GM19328 (cell line): ENCODE measurements at regions not wholly inside any gene's neighbourhood (a gene's known extent, or its start where the extent isn't known, plus 50 kb on each side); places are given as distances from the start of the nearest gene placed in this dataset.
"Not testable (repeated sequence)": the region's sequence is repeated elsewhere in the genome, so short reads cannot be mapped to it uniquely, and the experiment has no call there.

Source experiments
- ATAC-seq: cut with Tn5 transposase; IDR thresholded peaks from one replicate; pipeline ENCODE4 v1.9.1; 2021; ENCODE audit warnings: mild to moderate bottlenecking, moderate library complexity; ENCODE audit not compliant: unreplicated experiment

DNA sequence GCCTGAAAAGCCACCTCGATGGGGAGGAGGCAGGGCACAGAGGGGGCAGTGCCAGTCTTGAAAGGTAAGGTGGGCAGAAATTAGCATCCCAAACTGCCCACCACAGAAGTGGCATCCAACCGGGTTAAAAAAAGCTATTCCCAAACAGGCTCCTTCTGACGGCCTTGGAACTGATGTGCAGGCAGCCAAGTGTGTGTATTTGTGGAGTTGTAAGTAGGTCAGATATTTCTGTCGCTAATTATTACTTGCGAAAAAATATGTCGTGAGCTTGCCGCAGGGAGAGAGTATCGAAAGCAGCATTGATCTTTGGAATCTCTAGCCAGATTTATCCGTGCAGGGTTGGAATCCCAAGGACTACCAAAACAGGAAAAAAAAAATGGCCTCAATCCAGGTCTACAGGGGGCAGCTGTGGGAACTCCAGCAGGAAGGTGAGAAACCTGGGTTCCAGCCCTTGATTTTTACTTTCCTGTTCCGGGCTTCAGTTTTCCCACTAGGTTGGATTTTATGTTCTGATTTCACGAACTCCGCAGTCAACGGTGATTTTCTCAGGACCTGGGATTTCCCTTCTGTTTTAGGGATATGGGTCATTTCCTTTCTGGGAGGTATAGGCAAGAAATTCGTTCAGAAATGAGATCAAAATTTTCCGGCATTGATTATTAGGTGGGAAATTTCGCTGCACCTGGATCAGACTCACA, 200.8 kb downstream of the RGS3 start:
- ATAC-seq: no peak

- no peak for ATAC-seq
These were observed 201.5 kb downstream of the RGS3 start for GRCh38 chr9:113665064-113665463.

DNA sequence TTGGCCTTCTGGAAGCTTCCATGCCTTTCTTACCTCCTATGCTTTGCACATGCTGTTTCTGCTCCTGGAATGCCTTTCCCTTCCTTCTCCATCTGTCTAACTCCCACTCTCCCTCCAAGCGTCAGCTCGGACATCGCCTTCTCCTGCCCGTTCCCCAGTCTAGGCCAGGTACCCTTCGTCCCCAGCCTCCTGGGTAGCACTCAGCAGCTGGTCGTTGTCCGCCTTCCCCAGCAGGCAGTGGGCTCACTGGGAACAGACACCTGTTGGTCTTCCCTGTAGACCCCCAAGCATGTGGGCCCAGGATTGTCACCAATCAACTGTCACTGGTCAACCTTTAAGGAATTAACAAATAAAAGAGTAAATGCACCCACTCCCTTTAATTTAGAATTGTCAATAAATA, 202.2 kb downstream of the RGS3 start:
- no peak for ATAC-seq

GRCh38 chr9:113668061-113668460, 204.5 kb downstream of the RGS3 start:
- no peak for ATAC-seq

GRCh38 chr9:113669522-113670115, 206.1 kb downstream of the RGS3 start:
- no peak for ATAC-seq

- ATAC-seq: no peak
These were observed 202.4 kb upstream of the ZNF618 start for GRCh38 chr9:113673726-113674125.

DNA sequence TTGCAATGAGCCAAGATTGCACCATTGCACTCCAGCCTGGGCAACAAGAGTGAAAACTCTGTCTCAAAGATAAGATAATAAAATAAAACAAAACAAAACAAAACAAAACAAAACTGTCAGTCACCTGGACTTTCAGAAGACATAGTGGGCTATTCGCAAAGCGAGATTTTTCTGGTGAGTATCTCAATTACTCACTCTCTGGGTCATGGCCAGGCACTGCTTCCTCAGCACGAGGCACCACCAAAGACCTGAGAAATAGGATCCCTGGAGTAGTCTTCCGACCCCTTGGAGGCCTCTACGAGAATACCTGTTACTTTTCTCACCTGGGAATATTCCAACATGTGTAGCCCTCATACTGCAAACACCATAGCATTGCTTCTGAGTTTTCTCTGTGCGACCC, 201.7 kb upstream of the ZNF618 start:
- ATAC-seq: no peak

GRCh38 chr9:113675475-113675941, 200.6 kb upstream of the ZNF618 start:
- ATAC-seq: no peak

GRCh38 chr9:113677057-113677456, 199.1 kb upstream of the ZNF618 start:
- ATAC-seq: no peak

GRCh38 chr9:113677569-113677968, 198.5 kb upstream of the ZNF618 start:
- no peak for ATAC-seq

GRCh38 chr9:113678119-113678858, 197.8 kb upstream of the ZNF618 start:
- no peak for ATAC-seq

DNA sequence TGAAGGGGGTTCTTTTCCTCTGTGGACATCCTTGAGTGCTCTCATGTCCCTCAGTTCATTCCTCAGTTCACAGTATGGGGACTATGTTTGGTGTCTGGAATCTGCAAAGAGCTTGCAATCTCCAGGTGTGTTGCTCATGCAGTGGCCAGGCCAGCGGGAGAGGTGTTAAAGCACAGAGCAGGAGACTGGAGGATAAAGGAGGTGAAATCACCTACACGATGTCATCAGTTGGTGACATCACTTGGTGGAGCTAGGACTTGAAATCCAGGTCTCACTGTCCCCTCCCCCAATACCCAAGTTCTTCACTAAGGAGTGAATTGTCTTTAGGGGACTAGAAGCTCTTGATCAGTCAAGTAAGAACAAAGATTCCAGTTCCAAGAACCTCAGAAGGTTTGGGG, 197.3 kb upstream of the ZNF618 start:
- no peak for ATAC-seq

DNA sequence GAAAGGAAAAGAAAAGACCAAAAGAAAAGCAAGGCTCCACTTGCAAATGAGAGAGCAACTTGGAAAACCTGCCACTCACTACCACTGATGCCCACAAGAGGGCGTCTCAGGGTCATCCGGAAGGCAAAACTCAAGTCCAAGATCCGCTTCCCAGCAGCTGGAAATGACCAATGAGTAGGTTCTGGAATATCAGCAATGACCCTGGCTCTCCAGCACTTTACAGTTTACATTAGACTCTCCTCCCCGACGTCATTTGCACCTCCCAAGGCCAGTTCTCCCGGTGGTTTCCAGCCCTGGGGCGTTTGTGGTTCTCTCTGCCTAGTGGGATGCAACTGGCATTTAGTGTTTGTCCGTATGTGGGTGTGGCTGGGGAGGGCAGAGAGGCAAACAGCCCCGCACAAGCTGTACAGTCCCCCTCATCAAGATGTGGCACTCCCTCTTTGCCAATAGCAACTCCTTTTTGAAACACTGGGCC, 193.8 kb upstream of the ZNF618 start:
- no peak for ATAC-seq

DNA sequence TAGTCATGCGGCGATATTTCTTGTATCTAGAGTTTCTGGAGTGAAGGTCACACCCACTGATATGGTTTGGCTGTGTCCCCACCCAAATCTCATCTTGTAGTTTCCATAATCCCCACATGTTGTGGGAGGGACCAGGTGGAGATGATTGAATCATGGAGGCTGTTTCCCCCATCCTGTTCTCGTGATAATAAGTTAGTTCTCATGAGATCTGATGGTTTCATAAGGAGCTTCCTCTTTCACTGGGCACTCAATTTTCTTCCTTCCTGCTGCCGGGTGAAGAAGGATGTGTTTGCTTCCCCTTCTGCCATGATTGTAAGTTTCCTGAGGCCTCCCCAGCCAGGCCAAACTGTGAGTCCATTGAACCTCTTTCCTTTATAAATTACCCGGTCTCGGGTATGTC, 190.5 kb upstream of the ZNF618 start:
- ATAC-seq: not testable (repeated sequence)

DNA sequence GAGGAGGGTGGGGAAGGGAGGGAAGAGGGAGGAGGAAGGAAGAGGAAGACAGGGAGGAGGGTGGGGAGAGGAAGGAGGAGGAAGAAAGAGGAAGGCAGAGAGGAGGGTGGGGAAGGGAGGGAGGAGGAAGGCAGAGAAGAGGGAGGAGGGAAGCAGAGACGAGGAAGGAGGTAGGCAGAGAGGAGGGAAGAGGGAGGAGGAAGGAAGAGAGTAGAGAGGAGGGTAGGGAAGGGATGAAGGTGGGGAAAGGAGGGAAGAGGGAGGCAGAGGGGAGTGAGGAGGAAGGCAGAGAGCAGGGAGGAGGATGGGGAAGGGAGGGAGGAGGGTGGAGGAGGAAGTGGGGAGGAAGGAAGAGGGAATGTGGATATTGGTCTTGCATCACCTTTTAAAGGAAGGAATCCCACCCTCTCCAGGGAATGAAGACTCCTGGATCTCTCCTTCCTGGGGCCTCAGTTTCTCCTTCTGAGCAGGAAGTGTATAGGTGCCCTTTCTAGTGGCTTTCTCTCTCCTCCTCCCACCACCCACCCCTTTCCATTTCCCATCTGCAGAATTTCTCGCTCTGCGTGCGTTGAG, 188.9 kb upstream of the ZNF618 start:
- no peak for ATAC-seq

- no peak for ATAC-seq
These were observed 188.3 kb upstream of the ZNF618 start for GRCh38 chr9:113687680-113688371.

GRCh38 chr9:113690055-113690740, 185.9 kb upstream of the ZNF618 start:
- no peak for ATAC-seq

GRCh38 chr9:113692256-113692655, 183.9 kb upstream of the ZNF618 start:
- no peak for ATAC-seq

- no peak for ATAC-seq
These were observed 181.2 kb upstream of the ZNF618 start for GRCh38 chr9:113694912-113695311.

GRCh38 chr9:113695440-113695851, 180.7 kb upstream of the ZNF618 start:
- no peak for ATAC-seq
